ENCODE measurements at regions not wholly inside any gene's neighbourhood (a gene's known extent, or its start where the extent isn't known, plus 50 kb on each side); places are given as distances from the start of the nearest gene placed in this dataset.
"Not testable (repeated sequence)": the region's sequence is repeated elsewhere in the genome, so short reads cannot be mapped to it uniquely, and the experiment has no call there.

DNA sequence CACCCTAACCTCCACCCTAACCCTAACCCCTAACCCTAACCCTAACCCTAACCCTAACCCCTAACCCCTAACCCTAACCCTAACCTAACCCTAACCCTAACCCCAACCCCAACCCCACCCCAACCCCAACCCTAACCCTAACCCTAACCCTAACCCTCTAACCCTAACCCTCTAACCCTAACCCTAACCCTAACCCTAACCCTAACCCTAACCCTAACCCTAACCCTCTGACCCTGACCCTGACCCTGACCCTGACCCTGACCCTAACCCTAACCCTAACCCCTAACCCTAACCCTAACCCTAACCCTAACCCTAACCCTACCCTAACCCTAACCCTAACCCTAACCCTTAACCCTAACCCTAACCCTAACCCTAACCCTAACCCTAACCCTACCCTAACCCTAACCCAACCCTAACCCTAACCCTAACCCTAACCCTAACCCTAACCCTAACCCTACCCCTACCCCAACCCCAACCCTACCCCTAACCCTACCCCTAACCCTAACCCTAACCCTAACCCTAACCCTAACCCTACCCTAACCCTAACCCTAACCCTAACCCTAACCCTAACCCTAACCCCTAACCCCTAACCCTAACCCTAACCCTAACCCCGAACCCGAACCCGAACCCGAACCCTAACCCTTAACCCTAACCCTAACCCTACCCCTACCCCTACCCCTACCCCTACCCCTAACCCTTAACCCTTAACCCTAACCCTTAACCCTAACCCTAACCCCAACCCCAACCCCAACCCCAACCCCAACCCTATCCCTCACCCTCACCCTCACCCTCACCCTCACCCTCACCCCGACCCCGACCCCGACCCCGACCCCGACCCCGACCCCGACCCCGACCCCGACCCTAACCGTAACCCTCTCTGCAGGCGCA is 186.2 kb upstream of the CHL1 start:
- not testable (repeated sequence) for DNase-seq (ENCODE audit: low read depth); H3K4me3 ChIP-seq (ENCODE audit: low read length)

DNA sequence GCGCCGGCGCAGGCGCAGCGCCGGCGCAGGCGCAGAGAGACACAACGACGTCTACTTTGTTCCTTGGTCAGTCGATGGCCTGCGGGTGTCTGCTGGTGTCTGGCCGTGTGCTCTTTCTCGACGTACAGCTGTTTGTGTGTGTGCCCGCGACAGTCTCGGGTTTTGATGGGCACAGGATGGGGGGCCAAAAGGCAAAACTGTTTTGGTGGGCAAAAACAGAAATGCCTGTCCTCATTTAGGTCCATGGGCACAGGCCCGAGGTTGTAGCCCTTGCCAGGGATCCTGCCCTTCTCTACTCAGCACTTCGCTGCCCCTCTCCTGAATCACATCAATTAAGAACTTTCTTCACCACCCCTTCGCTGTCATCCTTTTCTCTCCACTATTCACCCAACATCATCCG is 184.8 kb upstream of the CHL1 start:
- no peak overlapping the region for H3K4me3 ChIP-seq (ENCODE audit: low read length)
- TF ChIP-seq, protein P1, sequence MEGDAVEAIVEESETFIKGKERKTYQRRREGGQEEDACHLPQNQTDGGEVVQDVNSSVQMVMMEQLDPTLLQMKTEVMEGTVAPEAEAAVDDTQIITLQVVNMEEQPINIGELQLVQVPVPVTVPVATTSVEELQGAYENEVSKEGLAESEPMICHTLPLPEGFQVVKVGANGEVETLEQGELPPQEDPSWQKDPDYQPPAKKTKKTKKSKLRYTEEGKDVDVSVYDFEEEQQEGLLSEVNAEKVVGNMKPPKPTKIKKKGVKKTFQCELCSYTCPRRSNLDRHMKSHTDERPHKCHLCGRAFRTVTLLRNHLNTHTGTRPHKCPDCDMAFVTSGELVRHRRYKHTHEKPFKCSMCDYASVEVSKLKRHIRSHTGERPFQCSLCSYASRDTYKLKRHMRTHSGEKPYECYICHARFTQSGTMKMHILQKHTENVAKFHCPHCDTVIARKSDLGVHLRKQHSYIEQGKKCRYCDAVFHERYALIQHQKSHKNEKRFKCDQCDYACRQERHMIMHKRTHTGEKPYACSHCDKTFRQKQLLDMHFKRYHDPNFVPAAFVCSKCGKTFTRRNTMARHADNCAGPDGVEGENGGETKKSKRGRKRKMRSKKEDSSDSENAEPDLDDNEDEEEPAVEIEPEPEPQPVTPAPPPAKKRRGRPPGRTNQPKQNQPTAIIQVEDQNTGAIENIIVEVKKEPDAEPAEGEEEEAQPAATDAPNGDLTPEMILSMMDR (conservative IDR thresholded peaks at IDR 0.05; ENCODE audit: low read depth, low read length) = no peak
- no peak for DNase-seq (ENCODE audit: low read depth)

DNA sequence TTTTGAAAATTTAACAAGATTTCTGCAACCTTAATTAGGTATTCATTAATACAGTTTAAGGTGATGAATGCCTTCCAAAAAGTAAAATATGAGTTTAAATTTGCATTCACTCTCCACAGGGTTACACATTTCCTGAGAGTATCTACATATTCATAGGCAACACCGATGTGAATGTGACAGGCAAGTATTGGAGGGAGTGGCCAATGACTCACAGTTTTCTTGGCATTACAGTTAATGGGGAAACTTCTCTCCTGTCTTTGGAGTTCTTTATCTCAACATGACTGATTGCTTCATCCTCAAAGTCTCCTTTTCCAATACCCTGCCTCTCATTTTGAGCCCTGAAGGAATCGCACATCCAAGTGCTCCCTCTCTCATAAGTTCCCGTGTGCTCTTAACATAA is 181.9 kb upstream of the CHL1 start:
- DNase-seq (ENCODE audit: low read depth) = no peak
- TF ChIP-seq, protein P1 (conservative IDR thresholded peaks at IDR 0.05; ENCODE audit: low read depth, low read length) = no peak
- H3K4me3 ChIP-seq (ENCODE audit: low read length) = no peak overlapping the region

DNA sequence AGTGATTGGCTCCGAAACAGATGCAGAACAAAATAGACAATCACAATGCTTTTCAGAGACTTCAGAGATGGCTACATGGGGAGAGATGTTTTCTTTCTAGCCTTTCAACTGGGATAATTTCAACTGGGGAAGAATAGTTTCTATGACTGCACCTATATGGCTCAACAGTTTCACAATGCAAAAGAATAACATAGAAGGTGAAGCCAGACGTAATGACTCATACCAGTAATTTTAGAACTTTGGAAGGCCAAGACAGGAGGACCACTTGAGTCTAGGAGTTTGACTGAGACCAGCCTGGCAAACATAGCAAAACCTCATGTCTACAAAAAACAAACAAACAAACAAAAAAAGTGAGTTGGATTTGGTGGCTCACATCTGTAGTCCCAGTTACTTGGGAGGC is 180.2 kb upstream of the CHL1 start:
- DNase-seq (ENCODE audit: low read depth) = no peak
- no peak overlapping the region for H3K4me3 ChIP-seq (ENCODE audit: low read length)
- TF ChIP-seq, protein P1 (conservative IDR thresholded peaks at IDR 0.05; ENCODE audit: low read depth, low read length) = no peak

DNA sequence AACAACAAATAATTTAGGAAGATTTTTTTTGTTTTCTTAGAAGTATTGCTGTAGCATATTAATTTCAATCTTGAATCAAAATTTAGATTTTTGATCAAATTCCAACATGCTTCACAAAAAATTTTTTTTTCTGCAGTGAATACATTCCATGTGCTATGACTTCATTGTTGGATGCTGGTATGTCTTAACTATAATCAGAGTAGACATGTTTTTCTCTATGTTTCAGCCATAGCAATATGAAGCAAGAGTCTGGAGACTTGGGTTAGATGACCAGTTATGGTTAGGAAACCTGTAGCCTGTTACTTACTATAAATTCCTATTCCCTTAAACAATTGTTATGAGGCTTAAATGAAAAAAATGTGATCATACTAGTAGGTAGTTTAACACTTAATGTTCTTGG is 176.1 kb upstream of the CHL1 start:
- DNase-seq (ENCODE audit: low read depth) = no peak
- no peak overlapping the region for H3K4me3 ChIP-seq (ENCODE audit: low read length)
- TF ChIP-seq, protein P1 (conservative IDR thresholded peaks at IDR 0.05; ENCODE audit: low read depth, low read length) = no peak

DNA sequence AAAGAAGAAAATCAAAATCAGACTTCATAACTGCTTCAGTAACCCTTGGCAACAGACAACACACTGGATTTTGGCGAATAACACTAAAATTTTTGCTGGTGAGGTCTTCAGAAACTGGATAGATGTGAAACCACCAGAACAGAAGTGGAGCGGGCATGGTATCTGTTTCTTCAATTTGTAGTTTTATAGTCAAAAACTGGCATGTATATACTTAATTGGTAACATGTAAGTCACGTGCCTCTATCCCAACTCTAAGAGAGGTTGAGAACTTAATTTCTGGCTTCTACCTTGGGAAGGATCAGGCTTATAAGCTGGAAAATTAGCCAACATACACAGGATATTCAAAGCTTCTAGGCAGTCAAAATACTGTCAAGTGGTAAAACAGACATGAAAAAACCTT is 172.6 kb upstream of the CHL1 start:
- TF ChIP-seq, protein P1 (conservative IDR thresholded peaks at IDR 0.05; ENCODE audit: low read depth, low read length) = no peak
- H3K4me3 ChIP-seq (ENCODE audit: low read length) = no peak overlapping the region
- DNase-seq (ENCODE audit: low read depth) = no peak

DNA sequence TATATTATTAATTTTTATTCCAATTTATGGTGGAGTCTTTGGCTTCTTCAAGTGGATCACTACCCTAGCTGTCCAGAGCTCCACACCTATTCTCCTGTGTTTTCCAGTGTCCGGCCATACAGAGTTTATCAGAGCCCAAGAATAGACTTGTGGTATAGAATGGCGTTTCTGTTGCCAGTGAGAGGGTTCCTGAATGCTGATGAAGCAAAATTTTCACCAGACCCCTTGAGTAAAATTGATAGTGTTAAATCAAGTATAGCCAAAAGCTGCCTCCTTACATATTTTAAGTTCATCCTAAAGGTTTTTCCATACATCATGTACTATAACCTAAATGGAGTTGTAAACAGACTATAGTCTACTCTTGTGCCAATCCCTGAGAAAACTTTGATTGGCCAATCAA is 171.5 kb upstream of the CHL1 start:
- H3K4me3 ChIP-seq (ENCODE audit: low read length) = no peak overlapping the region
- no peak for DNase-seq (ENCODE audit: low read depth)
- TF ChIP-seq, protein P1 (conservative IDR thresholded peaks at IDR 0.05; ENCODE audit: low read depth, low read length) = no peak

DNA sequence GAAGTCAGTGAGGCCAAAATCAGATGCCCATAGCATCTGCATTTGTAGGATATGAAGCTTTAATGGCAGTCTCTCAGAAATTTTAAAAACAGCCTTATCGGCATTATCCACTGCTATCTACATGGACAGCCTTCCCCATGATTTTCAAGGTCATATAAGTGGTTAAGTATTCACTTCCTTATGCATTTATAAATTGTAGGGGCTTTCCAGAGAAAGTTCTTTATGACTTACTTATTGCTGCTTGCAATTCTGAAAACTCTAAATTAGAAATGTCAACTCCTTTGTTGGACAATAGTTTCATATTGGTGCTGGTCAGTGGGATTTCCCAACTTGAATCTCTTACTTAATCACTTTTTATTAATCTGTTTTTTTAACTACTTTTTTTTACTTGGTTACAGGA is 160.6 kb upstream of the CHL1 start:
- DNase-seq (ENCODE audit: low read depth); H3K4me3 ChIP-seq (ENCODE audit: low read length): not testable (repeated sequence)
